D721Med (cell line): ENCODE measurements at regions not wholly inside any gene's neighbourhood (a gene's known extent, or its start where the extent isn't known, plus 50 kb on each side); places are given as distances from the start of the nearest gene placed in this dataset.
A peak's percentile ranks its signal among the peaks of the same experiment; 100 is the strongest.
"Not testable (repeated sequence)": the region's sequence is repeated elsewhere in the genome, so short reads cannot be mapped to it uniquely, and the experiment has no call there.

Source experiments
- DNase-seq: peaks from one replicate; pipeline ENCODE4 v3.0.0; 2011; ENCODE audit warnings: low spot score; ENCODE audit not compliant: insufficient read length
- FAIRE-seq: peaks from 2 replicates; lab custom pipeline; 2011; peaks lifted over from hg19 to GRCh38; lab: Jason Lieb, UNC
- TF ChIP-seq, protein P1 (sequence below): IDR thresholded peaks from 2 replicates; pipeline ENCODE4 v1.5.1; 2012; ENCODE audit warnings: mild to moderate bottlenecking, control low read depth; ENCODE audit not compliant: insufficient read depth; ENCODE audit errors: missing control alignments

- FAIRE-seq (no peak), DNase-seq (no peak)
- TF ChIP-seq, protein P1, sequence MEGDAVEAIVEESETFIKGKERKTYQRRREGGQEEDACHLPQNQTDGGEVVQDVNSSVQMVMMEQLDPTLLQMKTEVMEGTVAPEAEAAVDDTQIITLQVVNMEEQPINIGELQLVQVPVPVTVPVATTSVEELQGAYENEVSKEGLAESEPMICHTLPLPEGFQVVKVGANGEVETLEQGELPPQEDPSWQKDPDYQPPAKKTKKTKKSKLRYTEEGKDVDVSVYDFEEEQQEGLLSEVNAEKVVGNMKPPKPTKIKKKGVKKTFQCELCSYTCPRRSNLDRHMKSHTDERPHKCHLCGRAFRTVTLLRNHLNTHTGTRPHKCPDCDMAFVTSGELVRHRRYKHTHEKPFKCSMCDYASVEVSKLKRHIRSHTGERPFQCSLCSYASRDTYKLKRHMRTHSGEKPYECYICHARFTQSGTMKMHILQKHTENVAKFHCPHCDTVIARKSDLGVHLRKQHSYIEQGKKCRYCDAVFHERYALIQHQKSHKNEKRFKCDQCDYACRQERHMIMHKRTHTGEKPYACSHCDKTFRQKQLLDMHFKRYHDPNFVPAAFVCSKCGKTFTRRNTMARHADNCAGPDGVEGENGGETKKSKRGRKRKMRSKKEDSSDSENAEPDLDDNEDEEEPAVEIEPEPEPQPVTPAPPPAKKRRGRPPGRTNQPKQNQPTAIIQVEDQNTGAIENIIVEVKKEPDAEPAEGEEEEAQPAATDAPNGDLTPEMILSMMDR = no peak
Measured at GRCh38 chr1:81738875-81739274, 61.9 kb upstream of the ADGRL2 start.

GRCh38 chr1:81733480-81733879, 67.3 kb upstream of the ADGRL2 start:
- no peak for FAIRE-seq
- DNase-seq = no peak
- TF ChIP-seq, protein P1 = no peak

DNA sequence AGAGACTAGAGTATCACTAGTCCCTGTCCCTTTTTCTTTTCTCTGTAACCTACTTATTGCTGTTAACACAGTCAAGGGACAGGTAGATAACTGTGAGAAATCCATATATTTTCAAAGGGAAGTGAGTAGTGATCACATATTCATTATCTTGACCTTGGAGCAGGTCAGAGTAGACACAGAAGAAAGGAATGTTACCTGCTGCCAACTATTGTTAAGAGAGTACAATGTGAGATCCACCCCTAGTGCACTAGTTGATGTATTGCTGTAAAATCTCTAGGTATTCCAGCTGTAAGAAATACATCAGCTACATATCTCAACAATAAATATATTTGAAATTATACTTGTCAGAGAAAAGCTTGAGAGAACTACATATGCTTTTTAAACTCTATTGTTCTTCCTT, 68.7 kb upstream of the ADGRL2 start:
- DNase-seq (no peak), FAIRE-seq (no peak)
- TF ChIP-seq, protein P1 = no peak

DNA sequence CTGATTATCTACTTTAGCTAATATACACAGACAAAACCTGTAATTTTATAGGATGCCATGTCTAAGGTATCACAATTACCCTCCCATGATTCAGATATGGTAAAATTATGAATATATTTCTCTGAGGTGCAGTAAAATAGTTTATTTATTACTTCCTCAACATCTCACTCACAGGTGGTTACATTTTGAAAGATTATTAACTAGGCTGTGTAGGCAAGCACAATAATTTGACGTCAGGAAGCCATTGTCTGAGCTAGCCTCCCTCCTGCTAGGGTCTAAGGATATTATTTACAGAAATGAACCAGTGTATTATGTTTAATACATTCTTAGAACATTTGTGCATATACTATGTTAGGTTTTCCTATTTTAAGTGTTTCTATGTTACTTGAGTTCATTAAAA, 69.9 kb upstream of the ADGRL2 start:
- FAIRE-seq (no peak), DNase-seq (no peak)
- TF ChIP-seq, protein P1 = no peak

DNA sequence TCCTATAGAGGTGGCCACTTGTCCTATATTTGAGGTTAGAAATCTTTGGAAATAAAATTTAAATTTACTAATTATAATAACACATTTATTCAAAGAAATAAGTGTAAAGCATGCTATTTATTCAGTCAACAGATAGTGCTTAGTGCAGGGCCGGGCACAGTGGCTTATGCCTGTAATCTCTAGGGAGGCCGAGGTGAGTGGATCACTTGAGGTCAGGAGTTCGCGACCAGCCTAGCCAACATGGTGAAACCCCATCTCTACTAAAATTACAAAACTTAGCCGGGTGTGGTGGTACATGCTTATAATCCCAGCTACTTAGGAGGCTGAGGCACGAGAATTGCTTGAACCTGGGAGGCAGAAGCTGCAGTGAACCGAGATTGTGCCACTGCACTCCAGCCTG, 70.4 kb upstream of the ADGRL2 start:
- not testable (repeated sequence) for DNase-seq, FAIRE-seq

GRCh38 chr1:81729818-81730217, 70.9 kb upstream of the ADGRL2 start:
- peak; percentile 58 for FAIRE-seq
- no peak for DNase-seq
- TF ChIP-seq, protein P1 = no peak

DNA sequence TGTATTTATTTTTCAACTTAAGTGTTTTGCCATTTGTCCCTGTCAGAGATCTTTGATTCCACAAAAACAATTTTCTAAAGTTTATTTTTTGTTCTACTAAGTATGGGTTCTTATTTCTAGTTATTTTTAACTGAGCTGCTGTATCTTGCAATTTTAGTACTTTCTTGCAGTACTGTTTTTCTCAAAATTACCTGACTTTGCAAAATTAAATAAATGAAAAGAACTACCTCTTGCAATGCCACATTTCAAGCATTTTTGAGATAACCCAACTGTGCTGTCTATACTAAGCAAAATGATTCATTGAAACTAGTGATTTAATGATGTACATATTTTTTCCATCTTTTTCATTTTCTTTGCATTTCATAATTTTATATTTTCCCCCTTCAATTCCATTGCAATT, 71.5 kb upstream of the ADGRL2 start:
- DNase-seq (no peak), FAIRE-seq (no peak)
- TF ChIP-seq, protein P1 = no peak

DNA sequence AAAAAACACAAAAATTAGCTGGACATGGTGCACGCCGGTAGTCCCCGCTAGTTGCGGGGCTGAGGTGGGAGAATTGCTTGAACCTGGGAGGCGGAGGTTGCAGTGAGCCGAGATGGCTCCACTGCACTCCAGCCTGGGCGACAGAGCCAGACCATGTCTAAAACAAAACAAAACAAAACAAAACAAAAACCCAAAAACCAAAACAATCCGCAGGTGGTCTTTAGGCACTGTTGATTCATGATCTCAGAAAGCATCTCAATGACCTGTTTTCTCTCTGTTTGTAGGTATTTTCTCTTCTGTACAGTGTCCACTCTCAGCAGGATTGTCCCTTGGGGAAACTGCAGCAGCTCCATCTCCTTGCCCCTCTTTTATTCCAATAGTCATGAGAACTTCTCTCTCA, 74.9 kb upstream of the ADGRL2 start:
- no peak for FAIRE-seq
- TF ChIP-seq, protein P1 = no peak
- no peak for DNase-seq

DNA sequence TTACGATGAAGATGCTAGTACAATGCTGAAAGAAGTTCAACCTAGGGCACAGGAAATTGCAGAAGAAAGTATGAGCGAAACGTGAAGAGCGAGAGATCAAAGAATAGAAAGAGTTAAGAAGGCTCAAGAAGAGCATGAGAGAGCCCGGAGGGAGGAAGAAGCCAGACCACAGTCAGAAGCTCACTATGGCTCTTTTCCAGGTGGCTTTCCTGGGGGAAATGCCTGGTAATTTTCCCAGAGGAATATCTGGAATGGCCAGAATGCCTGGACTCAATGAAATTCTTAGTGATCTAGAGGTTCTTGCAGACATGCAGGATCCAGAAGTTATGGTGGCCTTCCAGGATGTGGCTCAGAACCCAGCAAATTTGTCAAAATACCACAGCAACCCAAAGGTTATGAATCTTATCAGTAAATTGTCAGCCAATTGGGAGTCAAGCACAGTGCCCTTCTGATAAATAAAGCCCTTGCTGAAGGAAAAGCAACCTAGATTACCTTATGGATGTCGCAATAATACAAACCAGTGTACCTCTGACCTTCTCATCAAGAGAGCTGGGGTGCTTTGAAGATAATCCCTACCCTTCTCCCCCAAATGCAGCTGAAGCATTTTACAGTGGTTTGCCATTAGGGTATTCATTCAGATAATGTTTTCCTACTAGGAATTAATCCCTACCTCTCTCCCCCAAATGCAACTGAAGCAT, 78.0 kb upstream of the ADGRL2 start:
- DNase-seq, FAIRE-seq: not testable (repeated sequence)

DNA sequence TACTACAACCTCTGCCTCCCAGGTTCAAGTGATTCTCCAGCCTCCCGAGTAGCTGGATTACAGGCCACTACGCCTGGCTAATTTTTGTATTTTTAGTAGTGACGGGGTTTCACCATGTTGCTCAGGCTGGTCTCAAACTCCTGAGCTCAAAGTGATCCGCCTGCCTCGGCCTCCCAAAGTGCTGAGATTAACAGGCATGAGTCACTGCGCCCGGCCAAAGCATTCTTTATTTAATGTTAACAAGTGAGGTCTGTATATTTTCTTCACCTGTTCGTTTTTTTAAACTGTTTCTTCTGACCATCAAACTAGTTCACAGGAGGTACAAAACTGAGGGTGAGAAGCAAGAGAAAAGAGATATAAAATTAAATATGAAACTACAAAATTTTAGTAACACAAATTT, 80.5 kb upstream of the ADGRL2 start:
- not testable (repeated sequence) for FAIRE-seq, DNase-seq
